CD14-positive monocyte (primary cell): ENCODE measurements at regions not wholly inside any gene's neighbourhood (a gene's known extent, or its start where the extent isn't known, plus 50 kb on each side); places are given as distances from the start of the nearest gene placed in this dataset.

ENCODE experiments used
- DNase-seq, 3 donors: peaks; one replicate each; pipeline ENCODE4 v3.0.0-alpha.2; 2011 to 2022
- H2AFZ ChIP-seq: 2 replicates; pipeline ENCODE4 v1.6.0; 2012; ENCODE audit warnings: mild to moderate bottlenecking, low read depth, low read length, inconsistent platforms; ENCODE audit not compliant: insufficient read depth, poor library complexity, severe bottlenecking
- H3K27ac ChIP-seq, 2 donors: 1 replicate in 1 of 2; 2 replicates in 1 of 2; pipeline ENCODE4 v1.5.1; 2012 to 2013; ENCODE audit warnings: low read length in 2 of 2, control low read depth in 1 of 2, inconsistent platforms in 1 of 2, low read depth in 1 of 2, mild to moderate bottlenecking in 1 of 2
- H3K27me3 ChIP-seq, 2 donors: one replicate each; pipeline versions ENCODE4 v1.6.0 to v1.6.1; 2011 to 2013; ENCODE audit warnings: low read length in 2 of 2; ENCODE audit not compliant: control insufficient read depth in 2 of 2, insufficient read depth in 2 of 2
- H3K36me3 ChIP-seq, 2 donors: replicated peaks in 1 of 2; 1 replicate in 1 of 2; 2 replicates in 1 of 2; pipeline versions ENCODE4 v1.5.1 to v1.6.1; 2012 to 2013; ENCODE audit warnings: low read length in 2 of 2, control low read depth in 1 of 2, inconsistent platforms in 1 of 2, mild to moderate bottlenecking in 1 of 2; ENCODE audit not compliant: insufficient read depth in 2 of 2, control insufficient read depth in 1 of 2
- H3K4me1 ChIP-seq, 2 donors: 1 replicate in 1 of 2; 2 replicates in 1 of 2; pipeline versions ENCODE4 v1.5.1 to v1.6.1; 2012 to 2013; ENCODE audit warnings: low read length in 2 of 2, control low read depth in 1 of 2, inconsistent platforms in 1 of 2, mild to moderate bottlenecking in 1 of 2, moderate library complexity in 1 of 2; ENCODE audit not compliant: insufficient read depth in 2 of 2, control insufficient read depth in 1 of 2
- H3K4me2 ChIP-seq: replicated peaks from 2 replicates; pipeline ENCODE3; 2012; ENCODE audit warnings: low read length, moderate library complexity, mild to moderate bottlenecking; ENCODE audit not compliant: poor library complexity, severe bottlenecking; ENCODE audit errors: extremely low read depth
- H3K4me3 ChIP-seq, 3 experiments: fragments of 200-600 bp in 1 of 3; sonication (generic) in 1 of 3; replicated peaks in 1 of 3; 1 replicate in 2 of 3; 2 replicates in 1 of 3; pipeline ENCODE4 v1.5.1; 2011 to 2013; ENCODE audit warnings: low read length in 3 of 3, mild to moderate bottlenecking in 3 of 3, control low read depth in 2 of 3, low read depth in 2 of 3, inconsistent platforms in 1 of 3, moderate library complexity in 1 of 3
- H3K79me2 ChIP-seq: 2 replicates; pipeline ENCODE4 v1.6.0; 2012; ENCODE audit warnings: mild to moderate bottlenecking, control low read depth, inconsistent platforms, low read length, moderate library complexity; ENCODE audit not compliant: insufficient read depth
- H3K9ac ChIP-seq: 2 replicates; pipeline ENCODE4 v1.6.0; 2017; ENCODE audit warnings: low read length, mild to moderate bottlenecking; ENCODE audit not compliant: insufficient read depth, poor library complexity, severe bottlenecking
- H3K9me3 ChIP-seq, 2 donors: replicated peaks in 1 of 2; 1 replicate in 1 of 2; 2 replicates in 1 of 2; pipeline versions ENCODE4 v1.5.1 to v1.6.1; 2012 to 2013; ENCODE audit warnings: low read length in 2 of 2, control low read depth in 1 of 2; ENCODE audit not compliant: control insufficient read depth in 1 of 2, insufficient read depth in 1 of 2
- H4K20me1 ChIP-seq: 2 replicates; pipeline ENCODE4 v1.6.0; 2012; ENCODE audit warnings: mild to moderate bottlenecking, low read length, control low read depth, moderate library complexity; ENCODE audit not compliant: insufficient read depth
- H3K27ac Mint-ChIP-seq, 7 donors: one replicate each; pipeline ENCODE4 v1.8.0; 2020; ENCODE audit warnings: mild to moderate bottlenecking in 7 of 7, mixed read lengths in 7 of 7, moderate library complexity in 6 of 7, inconsistent platforms in 2 of 7
- H3K27me3 Mint-ChIP-seq, 3 donors: one replicate each; pipeline ENCODE4 v1.8.0; 2021 to 2022; ENCODE audit warnings: low read depth in 3 of 3, mild to moderate bottlenecking in 3 of 3, mixed read lengths in 3 of 3, moderate library complexity in 3 of 3, inconsistent platforms in 1 of 3
- H3K36me3 Mint-ChIP-seq, 2 donors: one replicate each; pipeline ENCODE4 v1.8.0; 2020; ENCODE audit warnings: mixed read lengths in 2 of 2, inconsistent platforms in 1 of 2, mild to moderate bottlenecking in 1 of 2
- H3K4me1 Mint-ChIP-seq: one replicate; pipeline ENCODE4 v1.8.0; 2020; ENCODE audit warnings: mild to moderate bottlenecking, mixed read lengths
- H3K4me3 Mint-ChIP-seq, 2 donors: one replicate each; pipeline ENCODE4 v1.8.0; 2020; ENCODE audit warnings: mild to moderate bottlenecking in 2 of 2, mixed read lengths in 2 of 2, moderate library complexity in 1 of 2
- H3K9me3 Mint-ChIP-seq, 7 donors: one replicate each; pipeline ENCODE4 v1.8.0; 2020 to 2022; ENCODE audit warnings: mixed read lengths in 7 of 7, mild to moderate bottlenecking in 6 of 7, moderate library complexity in 6 of 7, inconsistent platforms in 2 of 7
- CTCF ChIP-seq: fragments of 200-600 bp; IDR thresholded peaks from one replicate; pipeline ENCODE4 v1.8.0; 2022; ENCODE audit warnings: antibody characterized with exemption, mild to moderate bottlenecking
- WGBS: methylation state at CpG from one replicate; pipeline ENCODE4 v1.1.5; 2013; ENCODE audit warnings: missing lambda C conversion rate; ENCODE audit not compliant: insufficient coverage; 5-methylcytosine and 5-hydroxymethylcytosine counted together
- intact Hi-C, 2 donors: fragments of 100-400 bp; cut with micrococcal nuclease; formaldehyde crosslinking; loops; one replicate each; pipeline versions ENCODE4 v1.15.0 to v1.15.1; 2023

- no peaks in the 10 kb centered on the region for H3K27me3 ChIP-seq
- Mint-ChIP-seq H3K36me3 (no peaks in the 10 kb centered on the region), H3K27ac (no peak overlapping the region), H3K27me3 (peaks cover 0 to 1% (median 0%) of the 10 kb centered on the region in 3 donors), H3K9me3 (peaks cover 6 to 19% (median 9%) of the 10 kb centered on the region in 7 donors), H3K4me1 (peaks cover 3% of the 10 kb centered on the region), H3K4me3 (no peak overlapping the region)
- H4K20me1 ChIP-seq = no peaks in the 10 kb centered on the region
- H3K27ac ChIP-seq = no peak overlapping the region
- intact Hi-C loops = no loop called here
- no peak overlapping the region for H3K4me3 ChIP-seq
- 87% methylated on average over 3 of the region's 4 CpGs for WGBS
- H3K9me3 ChIP-seq = peaks cover 6 to 26% of the 10 kb centered on the region in 2 donors
- H3K4me1 ChIP-seq = no peaks in the 10 kb centered on the region
- H3K4me2 ChIP-seq = no peak overlapping the region
- DNase-seq = no peak
- H3K79me2 ChIP-seq = no peaks in the 10 kb centered on the region
- no peak overlapping the region for H2AFZ ChIP-seq
- no peak overlapping the region for H3K9ac ChIP-seq
- no peaks in the 10 kb centered on the region for H3K36me3 ChIP-seq
- no peak for TF ChIP-seq CTCF
Measured at GRCh38 chr1:239254999-239255398, 131.4 kb upstream of the CHRM3 start.

GRCh38 chr1:239253032-239253431, 133.3 kb upstream of the CHRM3 start:
- H3K36me3 ChIP-seq = no peaks in the 10 kb centered on the region
- Mint-ChIP-seq H3K9me3 (peaks cover 6 to 19% (median 11%) of the 10 kb centered on the region in 7 donors), H3K4me1 (peaks cover 3% of the 10 kb centered on the region), H3K27ac (no peak overlapping the region), H3K27me3 (peaks cover 0 to 1% (median 0%) of the 10 kb centered on the region in 3 donors), H3K36me3 (no peaks in the 10 kb centered on the region), H3K4me3 (no peak overlapping the region)
- H3K27me3 ChIP-seq = no peaks in the 10 kb centered on the region
- no peaks in the 10 kb centered on the region for H4K20me1 ChIP-seq
- H3K79me2 ChIP-seq = no peaks in the 10 kb centered on the region
- H3K4me1 ChIP-seq = no peaks in the 10 kb centered on the region
- no peak overlapping the region for H2AFZ ChIP-seq
- intact Hi-C loops = no loop called here
- TF ChIP-seq CTCF = no peak
- no peak overlapping the region for H3K9ac ChIP-seq
- no peak overlapping the region for H3K27ac ChIP-seq
- H3K4me3 ChIP-seq = no peak overlapping the region
- no peak overlapping the region for H3K4me2 ChIP-seq
- no CpG with 5 or more reads among the region's 3 CpGs for WGBS
- peaks cover 6 to 26% of the 10 kb centered on the region in 2 donors for H3K9me3 ChIP-seq
- no peak for DNase-seq
